Chondrocyte (in vitro differentiated cells): ENCODE measurements at regions not wholly inside any gene's neighbourhood (a gene's known extent, or its start where the extent isn't known, plus 50 kb on each side); places are given as distances from the start of the nearest gene placed in this dataset.

ENCODE experiments used
- DNase-seq: peaks from one replicate; pipeline ENCODE4 v3.0.0; 2021; ENCODE audit warnings: mixed read lengths, low spot score
- H3K27ac Mint-ChIP-seq: one replicate; pipeline ENCODE4 v1.8.0; 2021; ENCODE audit warnings: mild to moderate bottlenecking, moderate library complexity, mixed read lengths; ENCODE audit not compliant: unreplicated experiment
- H3K27me3 Mint-ChIP-seq: 2 replicates; pipeline ENCODE4 v1.8.0; 2021; ENCODE audit warnings: low read depth, mixed read lengths
- H3K36me3 Mint-ChIP-seq: 2 replicates; pipeline ENCODE4 v1.8.0; 2021; ENCODE audit warnings: low read depth, mixed read lengths
- H3K4me1 Mint-ChIP-seq: 2 replicates; pipeline ENCODE4 v1.8.0; 2021; ENCODE audit warnings: low read depth, mild to moderate bottlenecking, mixed read lengths
- H3K4me3 Mint-ChIP-seq: one replicate; pipeline ENCODE4 v1.8.0; 2021; ENCODE audit warnings: mild to moderate bottlenecking, moderate library complexity, mixed read lengths; ENCODE audit not compliant: unreplicated experiment
- H3K9me3 Mint-ChIP-seq: 2 replicates; pipeline ENCODE4 v1.8.0; 2021; ENCODE audit warnings: low read depth, mixed read lengths
- TF ChIP-seq, protein P1 (sequence below): fragments of 200-600 bp; sonication (generic); IDR thresholded peaks from 2 replicates; pipeline ENCODE4 v1.5.0; 2021; ENCODE audit warnings: antibody characterized with exemption, mild to moderate bottlenecking, moderate library complexity

- peak overlapping the region; percentile 57 for H3K4me3 Mint-ChIP-seq
- H3K27ac Mint-ChIP-seq, result peak overlapping the region; percentile 67
Measured at GRCh38 chr6:235763-236360, 56.4 kb upstream of the DUSP22 start.

GRCh38 chr6:236519-236918 lies 55.8 kb upstream of the DUSP22 start:
- Mint-ChIP-seq H3K36me3 (no peaks in the 10 kb centered on the region), H3K4me3 (no peak overlapping the region), H3K9me3 (no peaks in the 10 kb centered on the region), H3K27me3 (peaks cover 14% of the 10 kb centered on the region), H3K27ac (no peak overlapping the region), H3K4me1 (peaks cover 13% of the 10 kb centered on the region)
- TF ChIP-seq, protein P1, sequence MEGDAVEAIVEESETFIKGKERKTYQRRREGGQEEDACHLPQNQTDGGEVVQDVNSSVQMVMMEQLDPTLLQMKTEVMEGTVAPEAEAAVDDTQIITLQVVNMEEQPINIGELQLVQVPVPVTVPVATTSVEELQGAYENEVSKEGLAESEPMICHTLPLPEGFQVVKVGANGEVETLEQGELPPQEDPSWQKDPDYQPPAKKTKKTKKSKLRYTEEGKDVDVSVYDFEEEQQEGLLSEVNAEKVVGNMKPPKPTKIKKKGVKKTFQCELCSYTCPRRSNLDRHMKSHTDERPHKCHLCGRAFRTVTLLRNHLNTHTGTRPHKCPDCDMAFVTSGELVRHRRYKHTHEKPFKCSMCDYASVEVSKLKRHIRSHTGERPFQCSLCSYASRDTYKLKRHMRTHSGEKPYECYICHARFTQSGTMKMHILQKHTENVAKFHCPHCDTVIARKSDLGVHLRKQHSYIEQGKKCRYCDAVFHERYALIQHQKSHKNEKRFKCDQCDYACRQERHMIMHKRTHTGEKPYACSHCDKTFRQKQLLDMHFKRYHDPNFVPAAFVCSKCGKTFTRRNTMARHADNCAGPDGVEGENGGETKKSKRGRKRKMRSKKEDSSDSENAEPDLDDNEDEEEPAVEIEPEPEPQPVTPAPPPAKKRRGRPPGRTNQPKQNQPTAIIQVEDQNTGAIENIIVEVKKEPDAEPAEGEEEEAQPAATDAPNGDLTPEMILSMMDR, result no peak
- DNase-seq, result no peak

More at GRCh38 chr6:235763-236360, 56.4 kb upstream of the DUSP22 start:
- Mint-ChIP-seq H3K9me3 (no peaks in the 10 kb centered on the region), H3K27me3 (peaks cover 11% of the 10 kb centered on the region), H3K36me3 (no peaks in the 10 kb centered on the region), H3K4me1 (peaks cover 13% of the 10 kb centered on the region)
- DNase-seq, result no peak
- TF ChIP-seq, protein P1, result no peak

DNA sequence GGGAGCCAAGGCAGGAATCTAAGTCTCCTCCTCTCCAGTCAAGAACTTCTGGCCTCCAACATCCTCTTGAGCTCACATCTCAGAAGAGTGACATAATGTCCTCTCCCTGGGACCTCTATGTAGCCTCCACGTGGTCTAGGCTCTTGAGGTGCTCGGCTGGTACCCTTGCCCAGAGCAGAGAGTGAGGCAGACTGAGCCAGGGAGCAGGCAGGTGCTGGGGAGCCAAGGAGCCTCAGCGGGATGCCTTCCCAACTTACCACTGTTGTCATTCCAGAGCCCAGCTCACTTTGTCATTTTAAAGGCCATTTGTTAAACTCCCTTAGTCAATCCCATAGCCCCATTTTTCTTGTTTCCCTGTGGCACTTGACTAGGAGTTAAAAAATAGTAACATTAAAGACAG lies 52.1 kb upstream of the DUSP22 start:
- Mint-ChIP-seq H3K27me3 (peaks cover 24% of the 10 kb centered on the region), H3K36me3 (peaks cover 1% of the 10 kb centered on the region), H3K4me3 (no peak overlapping the region), H3K27ac (no peak overlapping the region), H3K4me1 (peaks cover 13% of the 10 kb centered on the region), H3K9me3 (peaks cover 13% of the 10 kb centered on the region)
- DNase-seq, result peak; percentile 26
- TF ChIP-seq, protein P1, result no peak

GRCh38 chr6:241336-241865 lies 50.9 kb upstream of the DUSP22 start:
- H3K4me3 Mint-ChIP-seq, result no peak overlapping the region
- H3K27ac Mint-ChIP-seq, result no peak overlapping the region

More at GRCh38 chr6:241336-241865, 50.9 kb upstream of the DUSP22 start:
- TF ChIP-seq, protein P1, result no peak
- peaks cover 4% of the 10 kb centered on the region for H3K4me1 Mint-ChIP-seq
- DNase-seq, result peak; percentile 11
- H3K36me3 Mint-ChIP-seq, result peaks cover 1% of the 10 kb centered on the region
- peaks cover 28% of the 10 kb centered on the region for H3K27me3 Mint-ChIP-seq
- peaks cover 13% of the 10 kb centered on the region for H3K9me3 Mint-ChIP-seq
